GM13977 (cell line): ENCODE measurements at regions not wholly inside any gene's neighbourhood (a gene's known extent, or its start where the extent isn't known, plus 50 kb on each side); places are given as distances from the start of the nearest gene placed in this dataset.

Experiments
- DNase-seq: peaks from one replicate; pipeline ENCODE4 v3.0.0; 2012; ENCODE audit warnings: low spot score
- in situ Hi-C: fragments of 300-500 bp; cut with MboI; formaldehyde crosslinking; loops from one replicate; pipeline ENCODE4 v1.12.0; 2022; ENCODE audit warnings: low sequenced_read_pairs, low pct_unique_long_range_greater_than_20kb, mixed read lengths, inconsistent platforms; ENCODE audit not compliant: unreplicated experiment
- TF ChIP-seq, protein P1 (sequence below): IDR thresholded peaks from 2 replicates; pipeline ENCODE4 v1.5.1; 2012; ENCODE audit warnings: mild to moderate bottlenecking, control low read depth; ENCODE audit not compliant: insufficient read depth; ENCODE audit errors: extremely low read depth, missing control alignments

GRCh38 chr3:83524901-83525300, 1433.9 kb upstream of the CADM2 start:
- in situ Hi-C loops: no loop called here
- DNase-seq: no peak
- TF ChIP-seq, protein P1, sequence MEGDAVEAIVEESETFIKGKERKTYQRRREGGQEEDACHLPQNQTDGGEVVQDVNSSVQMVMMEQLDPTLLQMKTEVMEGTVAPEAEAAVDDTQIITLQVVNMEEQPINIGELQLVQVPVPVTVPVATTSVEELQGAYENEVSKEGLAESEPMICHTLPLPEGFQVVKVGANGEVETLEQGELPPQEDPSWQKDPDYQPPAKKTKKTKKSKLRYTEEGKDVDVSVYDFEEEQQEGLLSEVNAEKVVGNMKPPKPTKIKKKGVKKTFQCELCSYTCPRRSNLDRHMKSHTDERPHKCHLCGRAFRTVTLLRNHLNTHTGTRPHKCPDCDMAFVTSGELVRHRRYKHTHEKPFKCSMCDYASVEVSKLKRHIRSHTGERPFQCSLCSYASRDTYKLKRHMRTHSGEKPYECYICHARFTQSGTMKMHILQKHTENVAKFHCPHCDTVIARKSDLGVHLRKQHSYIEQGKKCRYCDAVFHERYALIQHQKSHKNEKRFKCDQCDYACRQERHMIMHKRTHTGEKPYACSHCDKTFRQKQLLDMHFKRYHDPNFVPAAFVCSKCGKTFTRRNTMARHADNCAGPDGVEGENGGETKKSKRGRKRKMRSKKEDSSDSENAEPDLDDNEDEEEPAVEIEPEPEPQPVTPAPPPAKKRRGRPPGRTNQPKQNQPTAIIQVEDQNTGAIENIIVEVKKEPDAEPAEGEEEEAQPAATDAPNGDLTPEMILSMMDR: no peak

DNA sequence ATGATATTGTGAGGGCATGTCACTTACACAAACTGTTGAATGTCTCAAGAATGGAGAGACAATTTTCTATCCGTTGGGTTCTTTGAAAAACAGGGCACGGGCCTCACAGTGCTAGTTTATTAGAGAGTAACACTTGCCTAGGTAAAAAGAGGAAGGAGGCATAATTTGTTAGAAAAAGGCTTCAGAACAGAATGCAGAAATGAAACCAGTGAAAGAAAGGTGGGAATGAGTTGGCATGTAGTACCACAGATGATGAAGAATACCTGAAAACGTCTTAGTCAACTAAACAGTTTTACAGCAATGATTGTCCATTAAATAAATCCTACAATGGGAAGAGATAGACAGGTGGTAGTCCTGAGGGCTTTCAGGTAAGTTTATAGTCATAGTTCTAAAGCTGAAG, 1399.7 kb upstream of the CADM2 start:
- TF ChIP-seq, protein P1: no peak
- in situ Hi-C loops: no loop called here
- no peak for DNase-seq

DNA sequence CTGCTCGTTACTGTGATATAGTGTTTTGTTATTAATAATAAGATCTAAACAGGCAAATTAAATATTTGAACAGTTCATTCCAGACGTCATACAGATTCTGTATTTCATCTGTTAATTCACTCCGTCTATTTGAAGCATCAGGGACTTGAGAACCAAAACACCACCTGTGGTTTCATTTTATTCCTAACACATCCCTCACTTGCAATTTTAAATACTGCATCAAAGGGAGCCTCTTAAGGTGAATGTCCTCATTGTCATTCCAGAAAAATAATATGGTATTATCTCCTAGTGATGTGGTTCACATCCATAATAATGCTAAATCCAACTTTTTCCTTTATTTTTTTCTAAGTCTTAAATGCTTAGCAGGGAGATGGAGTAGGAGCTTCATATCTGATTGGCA, 1390.9 kb upstream of the CADM2 start:
- TF ChIP-seq, protein P1: no peak
- DNase-seq: no peak
- in situ Hi-C loops: no loop called here

DNA sequence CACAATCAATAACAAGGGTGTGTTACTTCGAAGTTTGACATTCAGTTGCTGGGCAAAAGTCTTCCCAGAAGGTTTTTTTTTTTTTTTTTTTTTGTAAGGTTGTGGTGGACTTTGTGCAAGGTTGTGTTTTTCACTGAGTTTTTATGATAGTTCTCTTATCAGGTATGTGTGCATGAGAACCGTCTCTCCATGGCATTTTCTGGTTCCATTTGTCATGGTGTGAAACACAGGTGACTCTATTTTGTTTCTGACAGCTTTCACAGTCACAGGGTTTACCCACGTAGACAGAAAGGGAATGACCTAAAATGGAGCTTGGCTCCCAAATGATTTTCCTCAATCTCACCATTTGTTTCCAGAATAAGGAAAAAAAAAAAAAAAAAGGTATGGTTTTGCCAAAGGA, 1377.2 kb upstream of the CADM2 start:
- TF ChIP-seq, protein P1: no peak
- in situ Hi-C loops: no loop called here
- DNase-seq: no peak

- TF ChIP-seq, protein P1: no peak
- in situ Hi-C loops: no loop called here
- DNase-seq: no peak
These were observed 1357.1 kb upstream of the CADM2 start for GRCh38 chr3:83601704-83602103.

- in situ Hi-C loops: no loop called here
- TF ChIP-seq, protein P1: no peak
- no peak for DNase-seq
These were observed 1336.3 kb upstream of the CADM2 start for GRCh38 chr3:83622526-83622925.

DNA sequence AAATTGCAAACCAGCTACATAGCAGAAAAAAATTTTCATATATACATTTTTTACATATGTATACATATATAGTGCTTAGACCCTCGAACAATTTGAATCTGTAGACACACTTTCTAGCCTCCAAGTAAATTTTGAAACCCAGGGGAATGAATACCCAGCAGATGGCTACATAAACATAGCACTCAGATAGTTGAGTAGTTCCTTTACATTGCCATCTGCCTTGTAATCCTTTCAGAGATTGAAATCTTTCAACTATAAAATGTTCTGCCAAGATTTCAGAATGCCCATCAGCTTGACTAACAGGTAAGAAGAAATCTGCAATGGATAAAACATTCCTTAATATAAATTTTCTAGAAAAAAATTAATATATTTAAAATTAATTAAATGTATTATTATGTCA, 1333.5 kb upstream of the CADM2 start:
- DNase-seq: no peak
- TF ChIP-seq, protein P1: no peak
- in situ Hi-C loops: no loop called here
